CD14-positive monocyte (primary cell): ENCODE measurements at regions not wholly inside any gene's neighbourhood (a gene's known extent, or its start where the extent isn't known, plus 50 kb on each side); places are given as distances from the start of the nearest gene placed in this dataset.

ENCODE experiments used
- DNase-seq, 3 donors: peaks; one replicate each; pipeline ENCODE4 v3.0.0-alpha.2; 2011 to 2022
- H2AFZ ChIP-seq: 2 replicates; pipeline ENCODE4 v1.6.0; 2012; ENCODE audit warnings: mild to moderate bottlenecking, low read depth, low read length, inconsistent platforms; ENCODE audit not compliant: insufficient read depth, poor library complexity, severe bottlenecking
- H3K27ac ChIP-seq, 2 donors: 1 replicate in 1 of 2; 2 replicates in 1 of 2; pipeline ENCODE4 v1.5.1; 2012 to 2013; ENCODE audit warnings: low read length in 2 of 2, control low read depth in 1 of 2, inconsistent platforms in 1 of 2, low read depth in 1 of 2, mild to moderate bottlenecking in 1 of 2
- H3K27me3 ChIP-seq, 2 donors: one replicate each; pipeline versions ENCODE4 v1.6.0 to v1.6.1; 2011 to 2013; ENCODE audit warnings: low read length in 2 of 2; ENCODE audit not compliant: control insufficient read depth in 2 of 2, insufficient read depth in 2 of 2
- H3K36me3 ChIP-seq, 2 donors: replicated peaks in 1 of 2; 1 replicate in 1 of 2; 2 replicates in 1 of 2; pipeline versions ENCODE4 v1.5.1 to v1.6.1; 2012 to 2013; ENCODE audit warnings: low read length in 2 of 2, control low read depth in 1 of 2, inconsistent platforms in 1 of 2, mild to moderate bottlenecking in 1 of 2; ENCODE audit not compliant: insufficient read depth in 2 of 2, control insufficient read depth in 1 of 2
- H3K4me1 ChIP-seq, 2 donors: 1 replicate in 1 of 2; 2 replicates in 1 of 2; pipeline versions ENCODE4 v1.5.1 to v1.6.1; 2012 to 2013; ENCODE audit warnings: low read length in 2 of 2, control low read depth in 1 of 2, inconsistent platforms in 1 of 2, mild to moderate bottlenecking in 1 of 2, moderate library complexity in 1 of 2; ENCODE audit not compliant: insufficient read depth in 2 of 2, control insufficient read depth in 1 of 2
- H3K4me2 ChIP-seq: replicated peaks from 2 replicates; pipeline ENCODE3; 2012; ENCODE audit warnings: low read length, moderate library complexity, mild to moderate bottlenecking; ENCODE audit not compliant: poor library complexity, severe bottlenecking; ENCODE audit errors: extremely low read depth
- H3K4me3 ChIP-seq, 3 experiments: fragments of 200-600 bp in 1 of 3; sonication (generic) in 1 of 3; replicated peaks in 1 of 3; 1 replicate in 2 of 3; 2 replicates in 1 of 3; pipeline ENCODE4 v1.5.1; 2011 to 2013; ENCODE audit warnings: low read length in 3 of 3, mild to moderate bottlenecking in 3 of 3, control low read depth in 2 of 3, low read depth in 2 of 3, inconsistent platforms in 1 of 3, moderate library complexity in 1 of 3
- H3K79me2 ChIP-seq: 2 replicates; pipeline ENCODE4 v1.6.0; 2012; ENCODE audit warnings: mild to moderate bottlenecking, control low read depth, inconsistent platforms, low read length, moderate library complexity; ENCODE audit not compliant: insufficient read depth
- H3K9ac ChIP-seq: 2 replicates; pipeline ENCODE4 v1.6.0; 2017; ENCODE audit warnings: low read length, mild to moderate bottlenecking; ENCODE audit not compliant: insufficient read depth, poor library complexity, severe bottlenecking
- H3K9me3 ChIP-seq, 2 donors: replicated peaks in 1 of 2; 1 replicate in 1 of 2; 2 replicates in 1 of 2; pipeline versions ENCODE4 v1.5.1 to v1.6.1; 2012 to 2013; ENCODE audit warnings: low read length in 2 of 2, control low read depth in 1 of 2; ENCODE audit not compliant: control insufficient read depth in 1 of 2, insufficient read depth in 1 of 2
- H4K20me1 ChIP-seq: 2 replicates; pipeline ENCODE4 v1.6.0; 2012; ENCODE audit warnings: mild to moderate bottlenecking, low read length, control low read depth, moderate library complexity; ENCODE audit not compliant: insufficient read depth
- H3K27ac Mint-ChIP-seq, 7 donors: one replicate each; pipeline ENCODE4 v1.8.0; 2020; ENCODE audit warnings: mild to moderate bottlenecking in 7 of 7, mixed read lengths in 7 of 7, moderate library complexity in 6 of 7, inconsistent platforms in 2 of 7
- H3K27me3 Mint-ChIP-seq, 3 donors: one replicate each; pipeline ENCODE4 v1.8.0; 2021 to 2022; ENCODE audit warnings: low read depth in 3 of 3, mild to moderate bottlenecking in 3 of 3, mixed read lengths in 3 of 3, moderate library complexity in 3 of 3, inconsistent platforms in 1 of 3
- H3K36me3 Mint-ChIP-seq, 2 donors: one replicate each; pipeline ENCODE4 v1.8.0; 2020; ENCODE audit warnings: mixed read lengths in 2 of 2, inconsistent platforms in 1 of 2, mild to moderate bottlenecking in 1 of 2
- H3K4me1 Mint-ChIP-seq: one replicate; pipeline ENCODE4 v1.8.0; 2020; ENCODE audit warnings: mild to moderate bottlenecking, mixed read lengths
- H3K4me3 Mint-ChIP-seq, 2 donors: one replicate each; pipeline ENCODE4 v1.8.0; 2020; ENCODE audit warnings: mild to moderate bottlenecking in 2 of 2, mixed read lengths in 2 of 2, moderate library complexity in 1 of 2
- H3K9me3 Mint-ChIP-seq, 7 donors: one replicate each; pipeline ENCODE4 v1.8.0; 2020 to 2022; ENCODE audit warnings: mixed read lengths in 7 of 7, mild to moderate bottlenecking in 6 of 7, moderate library complexity in 6 of 7, inconsistent platforms in 2 of 7
- WGBS: methylation state at CpG from one replicate; pipeline ENCODE4 v1.1.5; 2013; ENCODE audit warnings: missing lambda C conversion rate; ENCODE audit not compliant: insufficient coverage; 5-methylcytosine and 5-hydroxymethylcytosine counted together
- intact Hi-C, 2 donors: fragments of 100-400 bp; cut with micrococcal nuclease; formaldehyde crosslinking; loops; one replicate each; pipeline versions ENCODE4 v1.15.0 to v1.15.1; 2023
- TF ChIP-seq, protein P1 (sequence below): fragments of 200-600 bp; IDR thresholded peaks from one replicate; pipeline ENCODE4 v1.8.0; 2022; ENCODE audit warnings: antibody characterized with exemption, mild to moderate bottlenecking

DNA sequence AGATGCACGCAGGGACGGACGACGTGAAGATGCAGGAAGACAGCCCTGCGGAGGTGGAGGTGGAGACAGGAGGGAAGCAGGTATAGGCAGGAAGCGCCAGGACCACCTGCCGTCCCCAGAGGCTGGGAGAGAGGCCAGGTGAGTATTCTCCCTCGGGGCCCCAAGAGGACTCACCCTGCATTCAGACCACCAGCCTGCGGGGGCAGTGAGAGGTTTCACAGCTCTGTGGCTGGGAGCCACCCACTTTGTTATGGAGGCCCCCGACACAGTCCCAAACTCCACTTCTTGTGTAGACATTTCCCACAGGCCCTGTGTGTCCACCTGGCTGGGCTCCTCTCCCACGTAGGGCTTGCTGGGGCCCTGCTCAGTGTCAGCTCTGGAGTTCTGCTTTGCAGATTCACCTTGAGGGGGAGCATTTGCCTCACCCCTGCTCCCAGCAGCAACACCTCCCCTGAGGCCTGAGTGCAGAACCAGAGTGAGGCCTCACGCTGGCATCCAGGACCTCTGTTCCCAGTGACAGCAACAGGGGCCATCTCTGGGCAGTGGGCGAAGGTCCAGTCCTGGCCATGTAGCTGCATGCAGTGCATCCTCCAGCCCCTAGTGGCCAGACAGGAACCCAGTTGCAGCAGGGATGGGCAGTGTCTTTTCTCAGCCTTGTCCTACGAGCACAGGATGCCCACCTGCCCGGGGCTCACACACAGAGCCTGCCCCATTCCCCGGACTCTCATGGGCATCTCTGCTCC lies 119.4 kb upstream of the IQSEC1 start:
- WGBS: 94% methylated on average over 15 of the region's 16 CpGs
- H3K4me3 Mint-ChIP-seq: no peak overlapping the region

DNA sequence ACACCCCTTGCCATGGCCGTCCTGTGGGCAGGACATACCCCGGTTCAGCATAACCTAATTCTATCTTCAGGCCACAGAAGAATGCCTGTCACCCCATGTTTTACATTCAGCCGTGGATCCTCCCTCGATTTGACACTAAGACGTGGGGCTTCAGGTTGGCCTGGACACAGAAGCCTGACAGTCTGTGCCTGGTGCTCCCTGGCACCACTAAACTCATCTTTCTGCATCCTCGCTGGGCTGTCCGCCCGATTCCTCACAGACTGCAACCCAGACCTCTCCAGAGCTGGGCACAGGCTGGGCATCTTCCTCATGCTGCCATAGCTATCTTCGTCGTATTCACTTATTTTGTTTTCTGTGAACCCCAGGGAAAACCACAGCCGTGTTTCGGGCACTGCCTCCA lies 117.8 kb upstream of the IQSEC1 start:
- peaks cover 6 to 15% (median 11%) of the 10 kb centered on the region in 3 donors for H3K27me3 Mint-ChIP-seq
- H3K27ac Mint-ChIP-seq: peak overlapping the region in 6 of 7 donors; percentile 13 to 94 (median 66)
- WGBS: 89% methylated on average over 10 of the region's 12 CpGs
- DNase-seq: no peak
- H3K4me1 ChIP-seq: peaks cover 18 to 25% of the 10 kb centered on the region in 2 donors
- H3K9me3 Mint-ChIP-seq: peaks cover 15 to 24% (median 23%) of the 10 kb centered on the region in 7 donors
- peaks cover 42% of the 10 kb centered on the region for H3K4me1 Mint-ChIP-seq
- no peaks in the 10 kb centered on the region for H4K20me1 ChIP-seq
- H3K27me3 ChIP-seq: no peaks in the 10 kb centered on the region
- H3K36me3 ChIP-seq: no peaks in the 10 kb centered on the region
- H3K9me3 ChIP-seq: peaks cover 7 to 36% of the 10 kb centered on the region in 2 donors
- no peak overlapping the region for H3K4me3 ChIP-seq
- H3K36me3 Mint-ChIP-seq: peaks cover 6 to 9% of the 10 kb centered on the region in 2 donors
- no peak overlapping the region for H3K4me3 Mint-ChIP-seq
- H3K4me2 ChIP-seq: no peak overlapping the region
- no peak overlapping the region for H3K9ac ChIP-seq
- peak overlapping the region in 1 of 2 donors; percentile 9 for H3K27ac ChIP-seq
- TF ChIP-seq, protein P1, sequence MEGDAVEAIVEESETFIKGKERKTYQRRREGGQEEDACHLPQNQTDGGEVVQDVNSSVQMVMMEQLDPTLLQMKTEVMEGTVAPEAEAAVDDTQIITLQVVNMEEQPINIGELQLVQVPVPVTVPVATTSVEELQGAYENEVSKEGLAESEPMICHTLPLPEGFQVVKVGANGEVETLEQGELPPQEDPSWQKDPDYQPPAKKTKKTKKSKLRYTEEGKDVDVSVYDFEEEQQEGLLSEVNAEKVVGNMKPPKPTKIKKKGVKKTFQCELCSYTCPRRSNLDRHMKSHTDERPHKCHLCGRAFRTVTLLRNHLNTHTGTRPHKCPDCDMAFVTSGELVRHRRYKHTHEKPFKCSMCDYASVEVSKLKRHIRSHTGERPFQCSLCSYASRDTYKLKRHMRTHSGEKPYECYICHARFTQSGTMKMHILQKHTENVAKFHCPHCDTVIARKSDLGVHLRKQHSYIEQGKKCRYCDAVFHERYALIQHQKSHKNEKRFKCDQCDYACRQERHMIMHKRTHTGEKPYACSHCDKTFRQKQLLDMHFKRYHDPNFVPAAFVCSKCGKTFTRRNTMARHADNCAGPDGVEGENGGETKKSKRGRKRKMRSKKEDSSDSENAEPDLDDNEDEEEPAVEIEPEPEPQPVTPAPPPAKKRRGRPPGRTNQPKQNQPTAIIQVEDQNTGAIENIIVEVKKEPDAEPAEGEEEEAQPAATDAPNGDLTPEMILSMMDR: no peak
- no peak overlapping the region for H2AFZ ChIP-seq
- intact Hi-C loops: no loop called here
- no peaks in the 10 kb centered on the region for H3K79me2 ChIP-seq

More for the DNA sequence above, 119.4 kb upstream of the IQSEC1 start:
- peaks cover 43% of the 10 kb centered on the region for H3K4me1 Mint-ChIP-seq
- Histone ChIP-seq H2AFZ (peak overlapping the region; percentile 7), H3K79me2 (no peaks in the 10 kb centered on the region), H3K27ac (no peak overlapping the region), H3K4me2 (no peak overlapping the region), H4K20me1 (no peaks in the 10 kb centered on the region), H3K4me1 (peaks cover 18 to 25% of the 10 kb centered on the region in 2 donors), H3K4me3 (no peak overlapping the region), H3K9ac (no peak overlapping the region), H3K27me3 (no peaks in the 10 kb centered on the region), H3K9me3 (peaks cover 5 to 22% of the 10 kb centered on the region in 2 donors), H3K36me3 (no peaks in the 10 kb centered on the region)
- H3K27me3 Mint-ChIP-seq: peaks cover 6 to 18% (median 11%) of the 10 kb centered on the region in 3 donors
- H3K27ac Mint-ChIP-seq: peak overlapping the region in 2 of 7 donors; percentile 11 to 21
- peaks cover 11 to 16% (median 13%) of the 10 kb centered on the region in 7 donors for H3K9me3 Mint-ChIP-seq
- peaks cover 6 to 9% of the 10 kb centered on the region in 2 donors for H3K36me3 Mint-ChIP-seq
- peak in 2 of 3 donors; percentile 4 to 18 for DNase-seq
- intact Hi-C loops: no loop called here
- TF ChIP-seq, protein P1: peak; percentile 58
